GM21786 (cell line): ENCODE measurements at regions not wholly inside any gene's neighbourhood (a gene's known extent, or its start where the extent isn't known, plus 50 kb on each side); places are given as distances from the start of the nearest gene placed in this dataset.
"Not testable (repeated sequence)": the region's sequence is repeated elsewhere in the genome, so short reads cannot be mapped to it uniquely, and the experiment has no call there.

Source experiments
- ATAC-seq: cut with Tn5 transposase; IDR thresholded peaks from one replicate; pipeline ENCODE4 v1.9.1; 2021; ENCODE audit not compliant: unreplicated experiment

DNA sequence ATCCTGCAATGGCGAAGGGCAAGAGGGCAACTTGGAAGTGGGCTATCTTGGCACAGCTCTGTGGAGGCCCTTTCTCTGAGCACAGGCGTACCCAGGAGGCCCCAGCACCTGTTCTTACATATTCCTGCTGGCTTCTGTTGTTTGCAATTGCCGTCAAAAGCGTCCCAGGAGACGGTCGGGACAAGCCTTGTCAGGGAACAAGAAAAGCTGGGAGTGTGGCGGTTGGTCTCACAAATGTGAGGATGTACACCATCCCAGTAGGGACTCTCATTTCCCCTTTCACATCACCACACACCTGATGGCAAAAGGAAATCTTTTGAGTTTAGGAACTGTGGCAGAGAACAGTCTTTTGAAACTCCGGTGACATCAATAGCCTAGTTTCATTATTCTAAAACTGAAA, 94.7 kb upstream of the EFEMP1 start:
- no peak for ATAC-seq

DNA sequence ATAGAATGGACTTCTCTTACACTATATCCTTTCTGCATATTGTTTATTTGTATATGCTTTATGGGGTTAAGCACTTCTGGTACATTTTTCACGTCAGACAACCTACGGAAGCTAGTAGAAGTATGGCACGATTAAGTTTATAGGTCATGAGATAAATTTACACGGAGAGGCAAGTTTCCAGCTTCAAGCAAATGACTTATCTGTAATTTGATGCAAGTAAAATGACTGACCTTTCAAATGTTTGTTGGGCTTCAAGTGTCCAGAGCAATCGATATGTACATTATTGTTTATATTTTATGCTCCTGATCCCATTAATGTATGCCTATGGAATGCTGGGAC, 97.5 kb upstream of the EFEMP1 start:
- ATAC-seq: no peak

DNA sequence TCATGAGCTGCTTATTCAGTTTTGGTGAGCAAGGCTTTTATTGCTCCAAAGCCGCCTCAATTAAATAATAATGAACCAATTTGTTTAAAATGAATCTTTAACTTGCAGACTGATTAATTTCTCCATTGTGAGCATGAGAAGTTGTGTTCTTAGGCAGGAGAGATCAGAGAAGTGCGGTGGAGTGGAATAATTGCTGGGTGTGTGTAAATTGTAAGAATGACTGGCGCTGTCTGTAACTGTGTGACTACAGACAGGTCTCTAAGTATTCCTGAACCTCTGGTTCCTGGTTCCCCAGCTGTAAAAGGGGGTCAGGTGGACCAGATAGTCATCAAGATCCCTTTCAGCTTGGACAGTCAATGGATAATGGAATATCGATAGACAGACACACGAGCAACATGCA, 98.0 kb upstream of the EFEMP1 start:
- ATAC-seq: no peak

DNA sequence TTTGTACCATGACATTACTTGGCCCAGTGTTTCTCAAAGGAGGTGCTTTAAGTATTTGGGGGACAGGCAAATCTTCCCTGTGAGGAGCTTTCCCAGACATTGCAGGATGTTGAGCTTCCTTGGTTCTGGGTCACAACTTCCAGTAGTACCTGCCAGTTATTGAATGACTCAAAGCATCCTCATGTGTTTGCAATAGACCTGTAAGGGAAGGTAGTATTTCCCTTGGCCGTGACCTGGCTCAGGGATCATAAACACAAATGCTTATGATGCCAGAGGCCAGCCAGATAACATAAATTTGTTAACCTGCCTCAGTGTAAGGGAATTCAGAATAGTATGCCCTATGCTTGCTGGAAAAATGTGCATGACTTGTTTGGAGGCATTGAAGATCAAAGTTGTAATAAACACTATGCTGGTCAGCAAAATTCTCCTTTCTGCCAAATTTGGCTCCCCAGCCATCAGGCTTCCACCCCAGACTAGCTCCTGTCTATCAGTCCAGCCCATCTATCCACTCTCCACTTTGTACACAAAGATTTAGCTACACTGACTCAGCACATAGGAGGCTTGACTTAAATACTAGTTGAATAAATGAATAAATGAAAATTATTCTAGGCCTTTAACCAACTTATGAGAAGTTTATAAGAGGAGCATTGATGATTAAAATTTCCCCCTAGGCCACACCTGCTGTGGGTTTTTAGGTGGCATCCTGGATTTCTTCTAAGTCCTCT, 102.0 kb upstream of the EFEMP1 start:
- no peak for ATAC-seq

DNA sequence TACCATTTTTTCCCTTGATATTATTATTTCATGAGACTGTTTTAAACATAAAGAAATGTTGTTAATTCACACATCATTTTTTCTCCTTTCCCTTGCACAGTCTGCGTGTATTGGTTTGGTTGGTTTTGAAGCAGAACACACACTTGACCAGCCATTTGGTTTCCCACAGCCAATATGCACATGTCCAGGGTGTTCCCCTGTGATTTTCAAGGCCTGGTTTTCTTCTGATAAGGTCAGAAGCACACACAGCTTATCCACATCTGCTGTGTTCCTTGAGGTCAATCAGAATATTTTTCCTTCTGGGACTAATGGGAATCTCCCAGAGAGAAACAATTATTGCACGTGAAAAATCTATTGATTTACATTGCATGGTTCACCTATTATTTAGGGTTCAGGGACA, 103.2 kb upstream of the EFEMP1 start:
- no peak for ATAC-seq

DNA sequence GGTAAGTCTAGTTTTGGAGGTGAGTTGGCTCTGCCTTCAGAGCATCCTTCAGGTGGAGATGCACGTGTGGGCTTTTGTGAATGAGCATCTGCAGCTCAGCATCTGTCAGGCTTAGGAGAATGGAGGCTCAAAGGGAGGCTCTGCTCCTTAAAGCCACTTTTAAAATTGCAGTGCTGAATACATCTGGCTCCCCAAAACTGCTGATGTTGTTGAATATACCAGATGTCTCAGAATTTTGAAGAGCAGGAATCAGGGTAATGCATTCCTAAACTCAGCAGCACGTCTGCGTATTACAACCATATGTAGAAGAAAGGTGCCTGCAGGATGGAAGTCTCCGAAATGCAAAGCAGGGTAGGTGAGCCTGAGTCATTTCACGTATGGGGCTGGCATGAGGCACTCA, 106.5 kb upstream of the EFEMP1 start:
- ATAC-seq: no peak

DNA sequence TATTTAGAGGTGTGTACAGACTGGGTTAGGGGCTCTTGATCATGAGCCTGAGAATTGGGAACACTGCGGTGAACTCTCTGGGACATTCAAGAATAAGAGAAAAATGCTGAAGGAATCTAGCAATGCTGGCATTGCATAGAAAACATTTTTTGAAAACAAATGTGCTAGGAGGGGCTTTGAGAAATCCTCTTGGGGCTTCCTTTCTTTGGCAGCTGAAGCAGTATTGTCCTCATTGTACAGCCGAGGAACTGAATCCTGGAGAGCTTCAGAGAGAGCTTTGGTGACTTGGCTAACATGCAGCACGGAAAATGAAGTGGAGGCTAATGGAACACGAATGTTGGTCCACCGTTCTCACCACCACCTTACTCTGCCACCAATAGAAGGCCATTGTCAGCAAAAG, 107.3 kb upstream of the EFEMP1 start:
- no peak for ATAC-seq

DNA sequence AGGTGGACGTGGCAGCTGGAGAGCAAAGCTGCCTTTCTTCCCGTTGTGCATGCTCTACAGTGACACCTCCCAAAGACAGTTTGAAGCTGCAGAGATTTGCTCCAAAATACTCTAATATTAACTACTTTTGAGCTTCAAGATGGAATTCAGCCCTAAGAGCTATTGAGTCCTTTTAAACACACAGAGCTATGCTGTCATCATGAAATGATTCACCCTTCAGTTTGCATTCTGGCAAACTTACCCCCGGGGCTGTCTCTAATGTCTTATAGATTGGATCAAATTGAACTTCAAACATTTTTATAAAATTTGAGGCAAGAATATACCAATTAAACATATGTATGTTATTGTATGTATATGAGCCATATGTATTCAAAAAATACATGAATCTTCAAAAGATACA, 110.7 kb upstream of the EFEMP1 start:
- no peak for ATAC-seq

DNA sequence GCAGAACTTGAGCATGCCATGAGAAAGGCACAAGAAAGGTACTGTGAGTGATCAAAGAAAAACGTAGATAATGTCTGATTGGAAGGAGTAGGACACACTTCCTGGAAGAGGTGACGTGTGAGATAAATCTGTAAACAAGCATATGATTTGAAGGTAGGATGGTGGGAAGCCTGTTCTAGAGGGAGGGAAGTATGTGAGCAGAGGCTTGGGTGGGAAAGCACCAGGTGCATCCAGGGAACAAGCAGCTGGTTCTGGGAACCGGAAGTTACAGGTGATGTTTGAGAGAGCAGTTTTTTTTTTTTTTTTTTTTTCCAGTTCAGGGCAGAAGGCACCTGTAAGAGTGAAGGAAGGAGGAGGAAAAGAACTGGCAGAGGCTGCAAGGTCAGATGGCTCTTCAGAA, 116.6 kb upstream of the EFEMP1 start:
- no peak for ATAC-seq

DNA sequence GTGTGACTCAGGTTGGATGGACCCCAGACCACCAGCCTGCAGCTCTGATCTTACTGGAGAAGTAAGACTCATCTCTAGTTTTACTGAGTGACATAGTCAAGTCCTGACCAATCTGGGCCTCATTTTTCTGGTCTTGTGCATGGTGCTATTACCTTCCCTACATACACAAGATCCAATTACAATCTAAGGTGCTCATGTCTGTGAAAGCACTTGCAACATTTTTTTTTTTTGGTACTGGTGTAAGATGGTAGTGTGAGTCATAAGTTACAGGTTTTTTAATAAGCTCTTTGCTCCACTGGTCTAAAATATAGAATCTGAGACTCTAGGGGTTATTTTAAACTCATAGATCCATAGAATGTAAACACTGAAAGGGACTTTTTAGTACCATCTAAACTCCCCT, 117.3 kb upstream of the EFEMP1 start:
- no peak for ATAC-seq

DNA sequence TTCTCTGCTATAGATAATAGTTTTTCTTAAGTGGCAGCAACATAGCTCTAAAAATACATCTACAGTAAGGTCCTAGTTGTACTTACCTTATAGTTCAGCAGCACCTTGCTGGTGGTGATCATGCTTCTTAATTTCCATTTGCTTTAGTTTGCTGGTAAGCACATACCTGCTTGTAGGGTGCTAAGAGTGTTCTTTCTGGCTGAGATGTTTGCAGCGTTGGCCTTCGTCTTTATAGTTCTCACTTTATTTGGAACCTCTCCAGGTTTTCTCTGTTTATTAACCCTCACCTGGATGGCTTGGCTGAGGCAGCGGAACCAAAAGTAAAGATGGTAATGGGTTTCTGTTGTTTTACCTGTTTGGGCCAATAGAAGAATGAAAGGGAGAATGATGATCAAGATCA, 123.6 kb upstream of the EFEMP1 start:
- ATAC-seq: no peak

DNA sequence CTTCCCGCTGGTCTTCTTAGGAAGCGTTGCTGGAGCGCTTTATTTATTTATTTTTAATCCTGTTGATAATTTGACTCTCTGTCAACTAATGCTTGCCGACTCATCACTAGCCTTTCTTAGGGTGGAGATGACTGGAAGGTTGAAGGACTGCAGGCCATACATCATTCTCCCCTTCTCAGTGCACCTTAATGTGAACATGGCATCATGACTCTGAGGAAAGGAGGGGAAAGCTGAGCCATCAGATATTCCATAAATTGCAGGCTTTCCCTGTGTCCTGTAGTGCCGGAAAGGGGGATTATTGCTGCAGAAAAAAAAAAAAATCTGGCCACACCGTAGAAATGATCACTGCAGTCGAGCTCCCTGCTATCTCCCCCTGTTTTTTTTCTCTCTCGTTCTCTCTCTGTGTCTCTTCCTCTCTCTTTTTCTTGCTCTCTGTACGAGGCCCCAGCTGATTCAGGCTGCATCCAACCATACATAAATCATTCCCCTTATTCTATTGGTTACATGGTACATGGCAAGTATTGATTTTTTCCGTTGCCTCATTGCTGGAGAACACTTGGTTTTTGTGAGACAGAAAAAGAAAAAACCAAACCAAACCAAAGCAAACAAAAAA, 125.8 kb upstream of the EFEMP1 start:
- no peak for ATAC-seq

DNA sequence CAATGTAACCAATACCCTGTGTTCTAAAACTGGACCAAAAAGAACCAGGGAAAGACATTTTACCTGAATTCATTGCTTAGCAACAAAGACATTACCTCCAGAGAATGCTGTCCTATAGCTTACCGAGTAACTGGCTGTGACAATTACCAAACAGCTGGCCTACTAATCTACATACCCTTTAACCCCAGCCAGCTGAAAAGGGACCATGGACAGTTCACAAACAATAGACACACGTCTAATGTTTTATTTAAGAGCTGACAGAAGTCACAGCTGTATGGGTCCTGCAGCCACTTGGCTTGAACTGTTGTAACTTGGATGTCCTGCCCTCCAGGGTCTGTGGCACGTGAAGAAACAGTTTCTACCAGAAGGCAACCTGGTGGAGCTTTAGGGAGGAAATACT, 130.1 kb upstream of the EFEMP1 start:
- ATAC-seq: no peak

DNA sequence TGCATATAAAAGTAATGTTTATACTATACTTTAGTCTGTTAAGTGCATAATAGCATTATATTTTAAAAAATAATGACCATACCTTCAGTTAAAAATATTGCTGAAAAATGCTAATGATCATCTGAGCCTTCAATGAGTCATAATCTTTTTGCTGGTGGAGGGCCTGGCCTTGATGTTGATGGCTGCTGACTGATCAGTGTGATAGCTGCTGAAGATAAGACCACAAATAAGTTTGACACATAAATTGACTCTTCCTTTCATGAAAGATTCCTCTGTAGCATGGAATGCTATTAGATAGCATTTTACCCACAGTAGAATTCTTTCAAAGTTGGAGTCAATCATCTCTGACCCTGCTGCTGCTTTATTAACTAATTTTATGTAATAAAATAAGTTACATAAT, 128.4 kb upstream of the CCDC85A start:
- ATAC-seq: no peak

DNA sequence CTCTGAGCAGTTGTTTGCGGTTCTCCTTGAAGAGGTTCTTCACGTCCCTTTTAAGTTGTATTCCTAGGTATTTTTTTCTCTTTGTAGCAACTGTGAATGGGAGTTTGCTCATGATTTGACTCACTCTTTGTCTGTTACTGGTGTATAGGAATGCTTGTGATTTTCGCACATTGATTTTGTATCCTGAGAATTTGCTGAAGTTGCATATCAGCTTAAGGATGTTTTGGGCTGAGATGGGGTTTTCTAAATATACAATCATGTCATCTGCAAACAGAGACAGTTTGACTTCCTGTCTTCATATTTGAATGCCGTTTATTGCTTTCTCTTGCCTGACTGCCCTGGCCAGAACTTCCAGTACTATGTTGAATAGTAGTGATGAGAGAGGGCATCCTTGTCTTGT, 122.5 kb upstream of the CCDC85A start:
- not testable (repeated sequence) for ATAC-seq

DNA sequence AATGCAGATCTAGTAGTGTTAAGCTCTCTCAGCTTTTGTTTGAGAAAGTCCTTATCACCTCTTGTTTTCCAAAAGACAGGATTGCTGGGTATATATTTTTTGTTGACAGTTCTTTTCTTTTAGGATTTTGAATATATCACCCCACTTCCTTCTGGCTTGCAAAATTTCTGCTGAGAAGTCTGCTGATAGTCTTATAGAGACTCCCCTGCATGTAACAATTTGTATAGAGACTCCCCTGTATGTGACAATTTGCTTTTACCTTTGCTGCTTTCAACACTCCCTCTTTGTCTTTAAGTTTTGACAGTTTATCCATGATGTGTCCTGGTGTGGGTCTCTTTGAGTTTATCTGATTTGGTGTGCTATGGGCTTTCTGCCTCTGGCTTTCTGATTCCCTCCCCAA, 115.0 kb upstream of the CCDC85A start:
- no peak for ATAC-seq

DNA sequence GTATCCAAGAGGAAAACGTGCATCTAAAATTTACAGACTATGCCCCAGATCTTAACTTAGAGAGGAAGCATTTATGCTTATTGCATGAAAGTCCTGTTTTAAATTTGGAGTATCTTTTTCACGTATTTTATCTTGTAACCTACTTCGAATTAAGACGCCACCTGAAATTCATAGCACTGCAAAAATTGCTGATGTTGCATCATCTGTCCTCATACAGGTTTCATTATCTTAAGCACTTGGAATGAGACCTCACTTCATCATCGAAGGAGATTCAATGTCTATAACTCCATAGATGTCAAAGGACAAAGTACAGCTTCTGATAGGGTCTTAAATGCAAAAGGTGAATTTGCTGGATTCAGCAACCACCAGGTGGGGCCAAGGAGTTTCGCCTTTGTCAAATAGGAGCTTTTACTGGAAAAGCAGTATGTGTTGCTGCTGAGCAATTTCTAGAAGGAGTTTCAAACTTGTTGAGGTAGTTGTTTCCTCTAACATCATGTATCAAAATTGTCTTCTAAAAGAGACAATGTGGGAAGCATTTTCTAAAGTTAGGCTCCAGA, 106.4 kb upstream of the CCDC85A start:
- ATAC-seq: no peak

DNA sequence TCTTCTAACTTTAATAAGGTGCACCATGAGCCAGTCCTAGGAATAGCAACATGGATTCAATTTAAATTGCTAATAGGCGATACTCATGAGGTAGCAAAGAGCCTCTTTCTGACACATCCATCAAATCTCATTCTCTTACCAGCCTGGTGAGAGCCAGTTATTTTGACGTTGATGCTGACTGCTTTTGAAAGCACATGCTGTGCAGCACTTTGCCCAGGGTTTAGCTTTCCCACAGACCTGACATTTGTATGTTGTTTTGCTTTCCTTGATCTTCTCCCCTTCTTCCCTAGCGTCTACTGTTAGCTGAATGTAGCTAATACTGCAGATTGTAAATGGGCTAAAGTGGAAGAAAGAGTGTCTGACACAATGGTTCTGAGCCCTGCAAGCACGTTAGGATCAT, 101.1 kb upstream of the CCDC85A start:
- ATAC-seq: no peak

DNA sequence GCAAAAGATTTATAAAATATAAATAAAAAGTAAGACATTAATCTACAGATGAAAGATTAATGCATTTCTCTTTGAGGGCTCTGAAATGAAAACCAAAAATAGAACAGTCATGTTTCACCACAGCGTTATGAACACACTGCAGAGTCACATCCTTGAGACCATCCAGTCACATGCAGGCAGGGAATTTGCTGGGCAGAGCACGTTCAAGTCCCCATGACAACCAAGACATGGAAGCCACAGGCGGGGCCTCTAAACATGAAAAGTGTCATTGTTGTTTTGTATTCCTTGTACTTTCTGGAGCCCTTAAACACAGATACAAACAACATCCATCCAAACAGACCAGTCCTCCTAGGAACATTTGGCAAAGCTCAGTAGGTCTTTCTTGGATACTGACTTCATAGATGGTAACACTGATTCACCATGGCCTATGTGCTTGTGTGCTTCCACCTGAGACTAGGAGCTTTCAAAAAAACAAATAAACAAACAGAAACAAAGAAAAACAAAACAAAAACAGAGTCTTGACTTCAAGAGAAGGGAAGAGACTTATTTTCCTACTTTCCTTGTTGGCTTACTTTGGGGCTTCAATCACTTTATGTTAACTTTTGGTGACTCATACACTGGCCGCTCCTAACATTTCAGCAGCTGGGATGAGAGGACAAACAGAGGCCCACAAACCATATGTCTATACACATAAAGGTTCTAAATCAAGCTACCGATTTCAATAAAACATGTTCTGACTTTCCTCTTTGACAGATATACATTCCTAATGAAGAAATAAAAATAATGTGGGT, 99.5 kb upstream of the CCDC85A start:
- no peak for ATAC-seq

DNA sequence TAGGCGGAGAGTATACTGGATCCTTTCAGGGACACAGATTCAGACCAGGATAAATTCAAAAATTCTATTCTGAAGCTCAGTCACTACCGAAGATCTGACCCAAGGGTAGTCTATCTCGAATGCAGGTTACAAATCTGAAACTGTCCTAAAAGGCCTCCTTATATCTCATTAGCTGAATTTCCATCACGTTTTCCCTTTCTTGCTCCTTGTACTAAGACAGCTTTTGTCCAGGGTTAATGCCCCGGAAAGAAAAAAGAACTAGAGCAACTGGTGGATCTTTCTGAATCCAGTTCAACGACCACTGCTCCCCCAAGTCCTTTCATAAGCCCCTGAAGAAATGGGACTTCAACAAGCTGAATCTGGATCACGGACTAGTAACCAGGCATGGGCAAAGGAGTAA, 97.5 kb upstream of the CCDC85A start:
- no peak for ATAC-seq

DNA sequence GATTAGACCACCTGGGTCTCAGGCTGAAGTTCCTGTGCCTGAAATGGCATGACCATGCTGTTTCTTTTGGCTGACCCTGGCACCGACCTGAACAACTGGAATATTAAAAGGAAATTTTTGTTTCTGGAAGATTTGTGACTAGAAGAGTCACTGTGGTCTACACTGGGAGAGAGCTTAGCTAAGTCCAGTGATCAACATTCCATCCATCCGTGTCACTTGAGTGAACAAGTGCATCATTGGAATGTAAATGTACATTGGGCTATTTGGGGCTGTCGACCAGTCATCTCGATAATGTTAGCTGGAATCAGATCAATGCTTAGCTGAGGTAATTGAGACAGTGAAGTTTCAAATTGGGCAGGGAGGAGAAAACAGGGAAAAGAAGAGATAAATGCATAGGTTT, 95.4 kb upstream of the CCDC85A start:
- ATAC-seq: no peak

DNA sequence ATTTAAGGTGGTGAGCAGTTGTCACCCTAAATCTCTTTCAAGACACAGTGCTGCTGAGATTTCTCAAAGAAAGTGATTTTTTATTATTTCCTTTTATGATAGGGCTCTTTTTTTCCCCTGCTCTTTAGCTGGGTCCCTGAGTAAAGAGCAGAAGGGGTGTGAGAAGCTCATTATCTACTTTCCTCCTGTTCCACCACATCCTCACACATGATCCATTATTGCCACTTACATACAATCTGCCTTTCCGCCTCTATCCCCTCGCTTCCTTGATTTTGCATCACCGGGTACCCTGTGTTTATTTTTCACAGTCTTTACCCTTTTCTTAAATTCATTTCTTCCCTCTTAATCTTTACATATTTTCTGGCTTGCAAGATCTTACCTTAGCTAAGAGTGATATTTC, 93.9 kb upstream of the CCDC85A start:
- ATAC-seq: no peak
